Left ventricle myocardium superior (tissue), 1 donor: ENCODE measurements at regions not wholly inside any gene's neighbourhood (a gene's known extent, or its start where the extent isn't known, plus 50 kb on each side); places are given as distances from the start of the nearest gene placed in this dataset.

Experiments
- ATAC-seq: fragments of 200-7000 bp; cut with Tn5 transposase; one replicate; pipeline ENCODE4 v1.9.1; 2020; ENCODE audit warnings: mild to moderate bottlenecking, moderate library complexity
- DNase-seq: peaks from one replicate; pipeline ENCODE4 v3.0.0-alpha.2; 2020
- intact Hi-C: fragments of 100-400 bp; cut with micrococcal nuclease; formaldehyde crosslinking; loops from one replicate; pipeline ENCODE4 v1.11.0; 2022
- donor health status: DM: no; HTN: yes; CAD: no; lungs with severe emphysema.

GRCh38 chr1:234750922-234751627, 141.1 kb upstream of the IRF2BP2 start:
- ATAC-seq (peak; percentile 63), DNase-seq (no peak)
- intact Hi-C loops: no loop called here

GRCh38 chr1:234748713-234749112, 138.7 kb upstream of the IRF2BP2 start:
- ATAC-seq (no peak), DNase-seq (no peak)
- intact Hi-C loops: no loop called here

GRCh38 chr1:234748066-234748465, 138.1 kb upstream of the IRF2BP2 start:
- intact Hi-C loops: no loop called here
- peak; percentile 20 for ATAC-seq
- DNase-seq: no peak

- DNase-seq: no peak
- ATAC-seq: no peak
- intact Hi-C loops: no loop called here
These were observed 136.8 kb upstream of the IRF2BP2 start for GRCh38 chr1:234746798-234747196.

- intact Hi-C loops: no loop called here
These were observed 136.1 kb upstream of the IRF2BP2 start for GRCh38 chr1:234745844-234746797.

GRCh38 chr1:234745276-234745675, 135.3 kb upstream of the IRF2BP2 start:
- DNase-seq: no peak
- intact Hi-C loops: no loop called here
- ATAC-seq: no peak

More at GRCh38 chr1:234745844-234746797, 136.1 kb upstream of the IRF2BP2 start:
- ATAC-seq (no peak), DNase-seq (no peak)

GRCh38 chr1:234743791-234744611, 134.0 kb upstream of the IRF2BP2 start:
- DNase-seq (no peak), ATAC-seq (peak; percentile 63)
- intact Hi-C loops: no loop called here

GRCh38 chr1:234742622-234743021, 132.6 kb upstream of the IRF2BP2 start:
- intact Hi-C loops: no loop called here
- ATAC-seq (no peak), DNase-seq (no peak)

- DNase-seq (no peak), ATAC-seq (no peak)
- intact Hi-C loops: no loop called here
These were observed 128.0 kb upstream of the IRF2BP2 start for GRCh38 chr1:234737967-234738314.

GRCh38 chr1:234735916-234736315, 125.9 kb upstream of the IRF2BP2 start:
- intact Hi-C loops: no loop called here
- no peak for ATAC-seq
- DNase-seq: no peak

- DNase-seq: no peak
- no peak for ATAC-seq
- intact Hi-C loops: no loop called here
These were observed 125.5 kb upstream of the IRF2BP2 start for GRCh38 chr1:234735476-234735875.

- DNase-seq (no peak), ATAC-seq (no peak)
- intact Hi-C loops: no loop called here
These were observed 124.9 kb upstream of the IRF2BP2 start for GRCh38 chr1:234734869-234735268.

- intact Hi-C loops: no loop called here
These were observed 124.4 kb upstream of the IRF2BP2 start for GRCh38 chr1:234734412-234734835.

GRCh38 chr1:234733427-234733826, 123.4 kb upstream of the IRF2BP2 start:
- ATAC-seq: no peak
- intact Hi-C loops: no loop called here

More at GRCh38 chr1:234734412-234734835, 124.4 kb upstream of the IRF2BP2 start:
- no peak for DNase-seq
- no peak for ATAC-seq

GRCh38 chr1:234732671-234733390, 122.9 kb upstream of the IRF2BP2 start:
- no peak for DNase-seq
- ATAC-seq: no peak
- intact Hi-C loops: no loop called here

More at GRCh38 chr1:234733427-234733826, 123.4 kb upstream of the IRF2BP2 start:
- DNase-seq: no peak

GRCh38 chr1:234732260-234732659, 122.3 kb upstream of the IRF2BP2 start:
- DNase-seq (no peak), ATAC-seq (no peak)
- intact Hi-C loops: no loop called here

GRCh38 chr1:234731569-234732085, 121.6 kb upstream of the IRF2BP2 start:
- intact Hi-C loops: no loop called here
- ATAC-seq (peak; percentile 13), DNase-seq (peak; percentile 41)

- intact Hi-C loops: no loop called here
- DNase-seq (no peak), ATAC-seq (no peak)
These were observed 121.0 kb upstream of the IRF2BP2 start for GRCh38 chr1:234730770-234731568.
